ENCODE measurements at regions not wholly inside any gene's neighbourhood (a gene's known extent, or its start where the extent isn't known, plus 50 kb on each side); places are given as distances from the start of the nearest gene placed in this dataset.

DNA sequence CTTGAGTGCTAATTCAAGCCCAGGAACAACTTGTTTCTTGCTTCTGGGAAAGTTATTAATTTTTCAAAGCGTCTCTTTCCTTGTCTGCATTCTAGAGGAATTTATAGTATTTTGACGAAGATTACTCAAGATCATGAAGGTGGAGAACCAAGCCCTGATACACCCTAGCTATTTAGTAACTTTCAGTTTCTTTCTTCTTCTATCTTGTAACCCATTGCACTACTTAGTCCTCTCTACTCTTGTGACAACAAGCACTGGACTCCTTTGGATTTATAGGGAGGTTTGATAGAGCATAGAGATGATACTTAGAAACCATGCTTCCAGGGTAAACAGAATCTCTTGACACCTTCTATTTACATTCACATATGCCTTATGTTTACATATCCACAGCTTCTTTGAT lies 203.3 kb upstream of the GRM7 start:
- no peak for TF ChIP-seq POLR2A (IDR thresholded peaks at IDR 0.05)
- TF ChIP-seq, protein P1, sequence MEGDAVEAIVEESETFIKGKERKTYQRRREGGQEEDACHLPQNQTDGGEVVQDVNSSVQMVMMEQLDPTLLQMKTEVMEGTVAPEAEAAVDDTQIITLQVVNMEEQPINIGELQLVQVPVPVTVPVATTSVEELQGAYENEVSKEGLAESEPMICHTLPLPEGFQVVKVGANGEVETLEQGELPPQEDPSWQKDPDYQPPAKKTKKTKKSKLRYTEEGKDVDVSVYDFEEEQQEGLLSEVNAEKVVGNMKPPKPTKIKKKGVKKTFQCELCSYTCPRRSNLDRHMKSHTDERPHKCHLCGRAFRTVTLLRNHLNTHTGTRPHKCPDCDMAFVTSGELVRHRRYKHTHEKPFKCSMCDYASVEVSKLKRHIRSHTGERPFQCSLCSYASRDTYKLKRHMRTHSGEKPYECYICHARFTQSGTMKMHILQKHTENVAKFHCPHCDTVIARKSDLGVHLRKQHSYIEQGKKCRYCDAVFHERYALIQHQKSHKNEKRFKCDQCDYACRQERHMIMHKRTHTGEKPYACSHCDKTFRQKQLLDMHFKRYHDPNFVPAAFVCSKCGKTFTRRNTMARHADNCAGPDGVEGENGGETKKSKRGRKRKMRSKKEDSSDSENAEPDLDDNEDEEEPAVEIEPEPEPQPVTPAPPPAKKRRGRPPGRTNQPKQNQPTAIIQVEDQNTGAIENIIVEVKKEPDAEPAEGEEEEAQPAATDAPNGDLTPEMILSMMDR (IDR thresholded peaks at IDR 0.05), result no peak
- no peak for TF ChIP-seq EP300 (IDR thresholded peaks at IDR 0.05)
